H1 (cell line): ENCODE measurements at regions not wholly inside any gene's neighbourhood (a gene's known extent, or its start where the extent isn't known, plus 50 kb on each side); places are given as distances from the start of the nearest gene placed in this dataset.

Source experiments
- CTCF ChIA-PET: fragments of 300-600 bp; sonication (Branson Sonifier 250); formaldehyde crosslinking; loops from one replicate; lab custom pipeline; 2021; ENCODE audit not compliant: partially characterized antibody; lab: Charles Lee
- POLR2A ChIA-PET: fragments of 300-600 bp; sonication (Branson Sonifier 250); formaldehyde crosslinking; loops from one replicate; lab custom pipeline; 2021; ENCODE audit warnings: inconsistent platforms; ENCODE audit not compliant: partially characterized antibody; lab: Charles Lee
- DNase-seq, 2 experiments: peaks; one replicate each; pipeline versions ENCODE4 v3.0.0 to v3.0.0-alpha.2; 2010 to 2022; ENCODE audit warnings: low spot score in 2 of 2, low read depth in 1 of 2, mixed read lengths in 1 of 2
- FAIRE-seq: peaks from 2 replicates; lab custom pipeline; 2011; peaks lifted over from hg19 to GRCh38; lab: Jason Lieb, UNC
- H2AFZ ChIP-seq: 2 replicates; pipeline ENCODE4 v1.8.1; 2012; ENCODE audit warnings: low read length, inconsistent platforms
- H2AK5ac ChIP-seq: 2 replicates; pipeline ENCODE4 v1.6.1; 2013; ENCODE audit warnings: low read depth, low read length
- H2BK120ac ChIP-seq: replicated peaks from 2 replicates; pipeline ENCODE3; 2013; ENCODE audit warnings: low read depth, low read length, inconsistent platforms
- H2BK12ac ChIP-seq: 2 replicates; pipeline ENCODE4 v1.6.1; 2013; ENCODE audit warnings: low read depth, low read length
- H2BK15ac ChIP-seq: 2 replicates; pipeline ENCODE4 v1.6.1; 2013; ENCODE audit warnings: low read length
- H2BK20ac ChIP-seq: 2 replicates; pipeline ENCODE4 v1.6.1; 2013; ENCODE audit warnings: low read length
- H2BK5ac ChIP-seq: 2 replicates; pipeline ENCODE4 v1.6.1; 2013; ENCODE audit warnings: low read depth, low read length
- H3K14ac ChIP-seq: 2 replicates; pipeline ENCODE4 v1.6.1; 2013; ENCODE audit warnings: inconsistent platforms; ENCODE audit not compliant: insufficient read length
- H3K18ac ChIP-seq: 2 replicates; pipeline ENCODE4 v1.6.1; 2013; ENCODE audit warnings: low read length; ENCODE audit errors: extremely low read depth
- H3K23ac ChIP-seq: 2 replicates; pipeline ENCODE4 v1.6.1; 2013; ENCODE audit warnings: inconsistent platforms; ENCODE audit not compliant: insufficient read length
- H3K23me2 ChIP-seq: 2 replicates; pipeline ENCODE4 v1.6.1; 2013; ENCODE audit warnings: low read depth, low read length
- H3K27ac ChIP-seq: 2 replicates; pipeline ENCODE4 v1.6.1; 2011; ENCODE audit warnings: low read depth, low read length, inconsistent platforms
- H3K27me3 ChIP-seq, 4 experiments: replicated peaks in 1 of 4; 1 replicate in 1 of 4; 2 replicates in 3 of 4; pipeline versions ENCODE4 v1.6.1 to v1.8.1; 2011 to 2013; ENCODE audit warnings: low read length in 3 of 4, mild to moderate bottlenecking in 3 of 4, inconsistent platforms in 2 of 4, mixed read lengths in 2 of 4, moderate library complexity in 1 of 4; ENCODE audit not compliant: control insufficient read depth in 3 of 4, insufficient read depth in 3 of 4; ENCODE audit errors: extremely low read depth in 1 of 4
- H3K36me3 ChIP-seq, 4 experiments: 2 replicates each; pipeline versions ENCODE4 v1.6.1 to v1.8.1; 2011 to 2013; ENCODE audit warnings: mild to moderate bottlenecking in 4 of 4, low read length in 3 of 4, moderate library complexity in 2 of 4, control low read depth in 1 of 4, inconsistent platforms in 1 of 4; ENCODE audit not compliant: insufficient read depth in 4 of 4, control insufficient read depth in 2 of 4
- H3K4ac ChIP-seq: replicated peaks from 2 replicates; pipeline ENCODE3; 2013; ENCODE audit warnings: low read length, low read depth, mixed read lengths, inconsistent platforms; ENCODE audit not compliant: insufficient read length
- H3K4me1 ChIP-seq, 4 experiments: replicated peaks in 1 of 4; 1 replicate in 1 of 4; 2 replicates in 3 of 4; pipeline versions ENCODE4 v1.6.1 to v1.8.1; 2011 to 2013; ENCODE audit warnings: low read length in 3 of 4, inconsistent platforms in 2 of 4, mixed read lengths in 1 of 4; ENCODE audit not compliant: insufficient read depth in 4 of 4, control insufficient read depth in 3 of 4
- H3K4me2 ChIP-seq, 2 experiments: 2 replicates each; pipeline versions ENCODE4 v1.6.1 to v1.8.1; 2011 to 2013; ENCODE audit warnings: low read depth in 2 of 2, low read length in 2 of 2, control low read depth in 1 of 2, inconsistent platforms in 1 of 2, mild to moderate bottlenecking in 1 of 2; ENCODE audit not compliant: insufficient read depth in 1 of 2
- H3K4me3 ChIP-seq, 4 experiments: fragments of 200-600, 300-600 bp in 1 of 4; sonication (generic), shearing (Covaris generic), sonication (Bioruptor Twin) in 1 of 4; 2 replicates each; pipeline versions ENCODE4 v1.5.1 to v1.8.1; 2011 to 2016; ENCODE audit warnings: low read length in 4 of 4, low read depth in 3 of 4, control low read depth in 2 of 4, inconsistent platforms in 2 of 4, mild to moderate bottlenecking in 2 of 4, mixed read lengths in 1 of 4, moderate library complexity in 1 of 4; ENCODE audit not compliant: insufficient read depth in 2 of 4; ENCODE audit errors: extremely low read depth in 1 of 4
- H3K56ac ChIP-seq: replicated peaks from 2 replicates; pipeline ENCODE3; 2013; ENCODE audit warnings: low read depth, mild to moderate bottlenecking, mixed read lengths, low read length, inconsistent platforms; ENCODE audit not compliant: insufficient read length
- H3K79me1 ChIP-seq: 2 replicates; pipeline ENCODE4 v1.6.1; 2013; ENCODE audit warnings: low read depth, low read length, control low read depth
- H3K79me2 ChIP-seq, 2 experiments: 2 replicates each; pipeline versions ENCODE4 v1.6.1 to v1.8.1; 2012 to 2013; ENCODE audit warnings: low read length in 2 of 2, mild to moderate bottlenecking in 2 of 2, inconsistent platforms in 1 of 2; ENCODE audit not compliant: insufficient read depth in 2 of 2, control insufficient read depth in 1 of 2
- H3K9ac ChIP-seq, 4 experiments: replicated peaks in 1 of 4; 1 replicate in 1 of 4; 2 replicates in 3 of 4; pipeline versions ENCODE4 v1.6.1 to v1.8.1; 2011 to 2013; ENCODE audit warnings: low read depth in 3 of 4, low read length in 3 of 4, control low read depth in 2 of 4, mild to moderate bottlenecking in 2 of 4, moderate library complexity in 2 of 4, inconsistent platforms in 1 of 4; ENCODE audit errors: extremely low read depth in 1 of 4
- H3K9me3 ChIP-seq, 2 experiments: 2 replicates each; pipeline versions ENCODE4 v1.6.1 to v1.8.1; 2012 to 2013; ENCODE audit warnings: mild to moderate bottlenecking in 2 of 2, moderate library complexity in 2 of 2, control low read depth in 1 of 2, inconsistent platforms in 1 of 2, low read depth in 1 of 2, low read length in 1 of 2, mixed read lengths in 1 of 2; ENCODE audit not compliant: insufficient read depth in 2 of 2
- H4K20me1 ChIP-seq, 2 experiments: replicated peaks in 1 of 2; 2 replicates each; pipeline versions ENCODE3 to v1.8.1; 2011 to 2013; ENCODE audit warnings: inconsistent platforms in 2 of 2, low read length in 2 of 2, mild to moderate bottlenecking in 1 of 2; ENCODE audit not compliant: insufficient read depth in 2 of 2, control insufficient read depth in 1 of 2
- H4K5ac ChIP-seq: 2 replicates; pipeline ENCODE4 v1.6.1; 2013; ENCODE audit warnings: low read length, low read depth, mixed read lengths, inconsistent platforms; ENCODE audit not compliant: insufficient read length
- H4K8ac ChIP-seq: 2 replicates; pipeline ENCODE4 v1.8.0; 2013; ENCODE audit warnings: mild to moderate bottlenecking, moderate library complexity, low read length, inconsistent platforms; ENCODE audit not compliant: insufficient read depth; ENCODE audit errors: extremely low read depth
- H4K91ac ChIP-seq: replicated peaks from 2 replicates; pipeline ENCODE3; 2013; ENCODE audit warnings: low read length, mixed read lengths, inconsistent platforms; ENCODE audit not compliant: insufficient read length
- HDAC6 ChIP-seq: IDR thresholded peaks from one replicate; pipeline ENCODE4 v1.7.1; 2012; ENCODE audit warnings: low read depth, mild to moderate bottlenecking, inconsistent platforms, low read length, moderate library complexity
- KDM4A ChIP-seq: IDR thresholded peaks from one replicate; pipeline ENCODE4 v1.7.1; 2012; ENCODE audit warnings: low read depth, mild to moderate bottlenecking, moderate library complexity, low read length, inconsistent platforms; ENCODE audit not compliant: severe bottlenecking
- RFX5 ChIP-seq: IDR thresholded peaks from 2 replicates; pipeline ENCODE4 v1.6.1; 2011; ENCODE audit warnings: low read depth, low read length, improper control_type of control experiment, borderline replicate concordance
- SP4 ChIP-seq: IDR thresholded peaks from 2 replicates; pipeline ENCODE4 v1.6.1; 2012; ENCODE audit warnings: low read length, inconsistent platforms
- SRF ChIP-seq: IDR thresholded peaks from 2 replicates; pipeline ENCODE4 v1.6.1; 2011; ENCODE audit warnings: mild to moderate bottlenecking, low read depth, low read length, moderate library complexity
- SUZ12 ChIP-seq: fragments of 200-600 bp; sonication (generic); IDR thresholded peaks from 2 replicates; pipeline ENCODE4 v1.6.1; 2012; ENCODE audit warnings: mild to moderate bottlenecking, inconsistent platforms, low read length, moderate library complexity, mixed read lengths
- TF ChIP-seq, protein P1 (sequence below): IDR thresholded peaks from 2 replicates; pipeline ENCODE4 v1.6.1; 2012; ENCODE audit warnings: low read length, inconsistent platforms

DNA sequence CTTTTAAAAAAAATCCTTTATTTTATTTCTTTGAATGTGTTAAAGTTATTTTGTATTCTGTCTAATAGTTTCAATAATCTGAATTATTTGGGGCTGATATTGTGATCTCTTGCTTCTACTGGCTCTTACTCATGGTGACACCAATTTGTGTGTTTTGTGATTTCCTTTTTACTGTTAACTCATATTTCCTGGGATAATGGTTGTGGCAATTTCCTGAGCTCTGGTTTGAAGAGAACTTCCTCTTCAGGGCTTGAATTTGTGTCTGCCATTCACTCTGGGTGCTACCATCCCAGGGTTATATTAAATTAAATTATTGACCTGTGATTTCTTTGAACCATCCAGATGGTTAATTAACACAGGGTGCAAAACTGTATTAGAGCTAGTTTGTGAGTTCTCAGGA is 60.4 kb upstream of the RNF7 start:
- no peak overlapping the region for H2BK120ac ChIP-seq
- H3K14ac ChIP-seq: no peak overlapping the region
- ChIA-PET POLR2A (no interaction called here), CTCF (interaction anchor here (1.1 kb wide), 1 partner anchor 10 kb away, joined by 4 read pairs; no protein-coding TSS in a partner anchor)
- no peaks in the 10 kb centered on the region for H3K9me3 ChIP-seq
- H2BK15ac ChIP-seq: no peak overlapping the region
- H3K36me3 ChIP-seq: no peaks in the 10 kb centered on the region
- no peak overlapping the region for H2BK12ac ChIP-seq
- H2AFZ ChIP-seq: no peak overlapping the region
- TF ChIP-seq SUZ12: no peak
- no peak for TF ChIP-seq SRF
- TF ChIP-seq HDAC6: no peak
- TF ChIP-seq SP4: no peak
- TF ChIP-seq, protein P1, sequence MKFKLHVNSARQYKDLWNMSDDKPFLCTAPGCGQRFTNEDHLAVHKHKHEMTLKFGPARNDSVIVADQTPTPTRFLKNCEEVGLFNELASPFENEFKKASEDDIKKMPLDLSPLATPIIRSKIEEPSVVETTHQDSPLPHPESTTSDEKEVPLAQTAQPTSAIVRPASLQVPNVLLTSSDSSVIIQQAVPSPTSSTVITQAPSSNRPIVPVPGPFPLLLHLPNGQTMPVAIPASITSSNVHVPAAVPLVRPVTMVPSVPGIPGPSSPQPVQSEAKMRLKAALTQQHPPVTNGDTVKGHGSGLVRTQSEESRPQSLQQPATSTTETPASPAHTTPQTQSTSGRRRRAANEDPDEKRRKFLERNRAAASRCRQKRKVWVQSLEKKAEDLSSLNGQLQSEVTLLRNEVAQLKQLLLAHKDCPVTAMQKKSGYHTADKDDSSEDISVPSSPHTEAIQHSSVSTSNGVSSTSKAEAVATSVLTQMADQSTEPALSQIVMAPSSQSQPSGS: no peak
- TF ChIP-seq RFX5: no peak
- TF ChIP-seq KDM4A: no peak
- H3K56ac ChIP-seq: no peak overlapping the region
- peaks cover 0 to 6% (median 4%) of the 10 kb centered on the region in 4 experiments; a peak in 2 of 7 replicates for H3K4me1 ChIP-seq
- DNase-seq: no peak
- H3K27me3 ChIP-seq: no peaks in the 10 kb centered on the region
- no peak for FAIRE-seq
- H2AK5ac ChIP-seq: no peak overlapping the region
- no peak overlapping the region for H3K23ac ChIP-seq
- no peak overlapping the region for H3K4me3 ChIP-seq
- H4K5ac ChIP-seq: no peak overlapping the region
- no peak overlapping the region for H4K91ac ChIP-seq
- no peaks in the 10 kb centered on the region for H3K23me2 ChIP-seq
- no peaks in the 10 kb centered on the region for H3K79me1 ChIP-seq
- H3K79me2 ChIP-seq: no peaks in the 10 kb centered on the region
- no peak overlapping the region for H4K8ac ChIP-seq
- no peaks in the 10 kb centered on the region for H4K20me1 ChIP-seq
- H2BK5ac ChIP-seq: no peak overlapping the region
- H3K18ac ChIP-seq: no peak overlapping the region
- no peak overlapping the region for H3K9ac ChIP-seq
- no peak overlapping the region for H2BK20ac ChIP-seq
- H3K4me2 ChIP-seq: no peak overlapping the region
- H3K27ac ChIP-seq: no peak overlapping the region
- no peak overlapping the region for H3K4ac ChIP-seq
